SK-N-MC (cell line): ENCODE measurements at regions not wholly inside any gene's neighbourhood (a gene's known extent, or its start where the extent isn't known, plus 50 kb on each side); places are given as distances from the start of the nearest gene placed in this dataset.

Experiments
- EZH2 ChIP-seq: fragments of 200-600 bp; sonication (generic); IDR thresholded peaks from one replicate; pipeline ENCODE4 v1.6.1; 2017; ENCODE audit warnings: antibody characterized with exemption
- POLR2AphosphoS5 ChIP-seq: IDR thresholded peaks from 2 replicates; pipeline ENCODE4 v1.6.1; 2012; ENCODE audit warnings: mild to moderate bottlenecking, low read depth, low read length, borderline replicate concordance

- no peak for TF ChIP-seq POLR2AphosphoS5
- no peak for TF ChIP-seq EZH2
Observed at GRCh38 chr5:125813221-125813974, 609.8 kb upstream of the GRAMD2B start.
